HG03442 (cell line): ENCODE measurements at regions not wholly inside any gene's neighbourhood (a gene's known extent, or its start where the extent isn't known, plus 50 kb on each side); places are given as distances from the start of the nearest gene placed in this dataset.
A peak's percentile ranks its signal among the peaks of the same experiment; 100 is the strongest.
"Not testable (repeated sequence)": the region's sequence is repeated elsewhere in the genome, so short reads cannot be mapped to it uniquely, and the experiment has no call there.

ENCODE experiments used
- ATAC-seq: cut with Tn5 transposase; IDR thresholded peaks from one replicate; pipeline ENCODE4 v1.9.1; 2021; ENCODE audit warnings: mild to moderate bottlenecking, moderate library complexity; ENCODE audit not compliant: unreplicated experiment

DNA sequence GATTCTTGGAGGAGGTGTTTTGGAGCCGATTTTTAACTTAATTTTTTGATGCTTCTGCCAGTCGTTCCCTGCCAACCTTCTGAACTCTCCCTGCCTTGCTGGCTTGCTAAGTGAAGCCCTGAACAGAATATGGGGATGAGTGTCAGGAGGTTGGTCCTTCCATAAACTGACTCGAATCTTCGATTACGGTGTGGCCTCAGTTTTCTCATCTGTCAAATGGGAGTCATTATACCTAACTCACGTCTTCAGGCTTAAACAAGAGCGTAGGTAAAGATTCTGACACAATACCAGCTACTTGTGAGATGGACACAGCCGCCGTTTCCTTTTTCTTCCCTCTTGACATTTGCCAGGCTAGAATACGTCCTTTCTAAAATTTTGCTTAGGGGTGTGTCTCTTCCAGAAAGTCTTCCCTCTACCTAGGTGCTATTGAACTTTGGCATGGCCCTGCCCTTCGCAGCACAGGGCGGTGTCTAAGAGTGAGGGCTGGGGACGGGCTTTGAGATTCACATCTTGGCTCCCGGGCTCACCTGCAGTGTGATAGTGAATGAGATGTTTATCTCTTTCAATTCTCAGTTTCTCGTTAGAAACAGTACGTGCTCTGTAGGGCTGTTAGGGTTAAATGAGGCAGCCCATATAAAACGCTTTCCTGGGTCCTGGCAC, 190.6 kb upstream of the SDK2 start:
- ATAC-seq, result no peak

DNA sequence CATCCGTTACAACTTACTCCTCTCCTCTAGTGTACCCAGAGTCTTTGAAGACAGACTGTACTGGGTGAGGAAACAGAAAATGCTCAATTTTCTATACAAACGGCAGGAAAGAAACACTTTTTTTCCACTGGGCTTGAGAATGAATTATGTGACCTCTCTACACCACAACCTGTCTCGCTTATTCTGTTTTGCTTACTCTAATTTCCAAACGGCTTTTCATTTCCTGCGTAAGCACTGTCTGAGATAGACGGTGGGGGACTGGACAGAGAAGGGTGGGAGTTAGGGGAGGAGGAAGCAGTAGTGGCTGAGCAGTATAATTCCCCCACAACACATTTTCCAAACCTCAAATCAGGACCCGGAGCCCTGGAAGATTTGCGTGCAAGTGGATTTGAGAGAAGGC, 191.4 kb upstream of the SDK2 start:
- no peak for ATAC-seq

DNA sequence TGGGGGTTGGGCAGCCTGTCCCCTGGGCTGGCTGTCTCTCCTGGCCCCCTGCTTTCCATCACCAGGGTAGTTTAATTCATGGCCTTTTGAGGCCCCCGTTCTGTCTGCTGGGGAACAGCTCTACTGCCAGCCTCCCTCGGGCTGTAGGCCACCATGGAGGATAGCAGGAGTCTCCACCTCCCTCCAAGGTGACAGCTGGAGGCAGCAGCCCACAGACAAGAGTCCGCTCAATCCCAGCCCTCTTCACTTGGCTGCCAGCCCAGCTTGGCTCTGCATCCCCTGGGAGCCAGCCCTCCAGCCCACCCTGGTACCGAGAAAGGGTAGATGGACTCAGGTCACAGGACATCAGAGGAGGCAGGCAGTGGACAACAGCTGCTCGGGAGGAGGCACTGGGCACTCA, 194.6 kb upstream of the SDK2 start:
- ATAC-seq, result no peak

DNA sequence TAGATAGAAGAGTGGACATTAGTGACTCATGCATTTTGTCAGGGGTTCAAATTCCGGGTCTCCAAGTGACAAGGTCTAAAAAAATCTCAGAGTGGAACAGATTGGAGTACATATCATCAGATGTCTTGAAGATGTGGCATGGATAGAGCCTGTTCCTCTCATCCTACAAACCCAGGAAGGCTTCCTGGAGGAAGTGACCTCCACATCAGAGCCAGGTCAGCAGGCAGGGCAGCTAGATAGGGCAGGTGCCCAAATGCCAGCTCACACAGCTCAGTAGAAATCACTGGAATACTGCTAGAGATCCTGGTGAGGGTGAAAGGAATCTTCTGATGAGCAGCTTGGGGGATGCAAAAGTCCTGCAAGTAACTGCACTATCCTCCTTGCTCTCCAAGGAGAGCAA, 196.6 kb upstream of the SDK2 start:
- ATAC-seq, result no peak

DNA sequence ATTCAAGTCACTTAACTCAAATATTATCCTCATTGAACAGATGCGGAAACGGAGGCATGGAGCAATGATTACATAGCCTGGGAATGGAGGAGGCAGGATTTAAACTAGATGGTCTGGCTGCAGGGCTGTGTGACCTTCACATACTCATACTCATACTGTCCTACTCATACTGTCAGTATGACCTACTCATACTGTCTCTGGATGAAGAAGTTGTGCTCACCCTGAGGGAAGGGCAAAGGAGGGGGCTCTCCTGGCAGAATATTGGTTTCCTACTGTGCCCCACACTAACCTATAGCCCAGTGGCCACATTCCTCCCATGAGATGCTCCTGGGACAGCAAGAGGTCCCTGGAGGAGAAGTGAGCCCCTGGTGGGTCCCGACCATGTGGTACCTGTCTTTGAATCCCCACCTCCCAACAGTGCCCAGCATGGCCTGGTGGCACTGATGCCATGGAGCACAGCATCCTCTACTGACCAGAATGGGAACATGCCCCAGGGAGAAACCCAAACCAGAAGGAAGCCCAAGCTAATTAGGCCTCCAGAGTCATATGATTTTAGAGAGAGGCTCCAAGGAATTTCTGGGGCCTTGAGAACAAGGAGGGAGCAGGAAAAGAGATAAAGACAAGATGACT, 197.3 kb upstream of the SDK2 start:
- ATAC-seq, result no peak

DNA sequence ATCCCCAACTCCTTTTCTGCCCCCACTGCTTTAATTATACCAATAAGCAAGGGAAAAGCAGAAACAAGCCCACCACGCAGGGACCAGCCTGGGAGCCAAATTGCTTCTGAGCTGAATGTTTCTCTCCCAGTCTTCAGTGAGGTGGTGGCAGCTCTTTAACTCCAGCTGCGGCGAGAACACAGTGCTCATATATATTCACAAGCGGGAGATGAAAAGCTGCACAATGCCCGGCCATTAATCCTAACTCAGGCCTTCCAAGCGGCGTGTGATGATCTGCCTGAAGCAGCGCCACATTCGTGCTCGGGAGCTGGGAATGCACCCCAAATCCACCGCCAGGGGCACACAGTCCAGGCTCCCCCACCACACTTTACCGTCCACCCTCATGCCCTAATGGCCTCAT, 203.7 kb upstream of the SDK2 start:
- ATAC-seq, result no peak

DNA sequence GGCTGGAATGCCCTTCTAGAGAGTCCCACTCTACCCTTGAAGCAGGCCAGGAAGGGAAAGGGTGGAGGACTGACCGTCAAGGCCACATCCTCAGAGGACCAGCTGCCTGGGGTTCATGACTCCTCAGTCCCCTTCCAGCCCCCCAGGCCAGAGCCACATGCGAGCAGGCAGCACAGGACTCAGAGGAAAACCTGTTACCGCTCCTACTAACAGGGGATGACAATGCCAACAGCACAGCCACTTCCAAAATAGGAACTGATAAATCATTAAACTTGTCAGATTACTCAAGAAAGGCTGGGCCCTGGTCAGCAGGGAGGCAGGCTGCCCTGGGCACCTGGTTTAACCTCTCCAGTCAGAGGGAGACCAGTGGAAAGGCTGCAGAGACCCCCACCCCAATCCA, 206.2 kb upstream of the SDK2 start:
- ATAC-seq, result no peak

DNA sequence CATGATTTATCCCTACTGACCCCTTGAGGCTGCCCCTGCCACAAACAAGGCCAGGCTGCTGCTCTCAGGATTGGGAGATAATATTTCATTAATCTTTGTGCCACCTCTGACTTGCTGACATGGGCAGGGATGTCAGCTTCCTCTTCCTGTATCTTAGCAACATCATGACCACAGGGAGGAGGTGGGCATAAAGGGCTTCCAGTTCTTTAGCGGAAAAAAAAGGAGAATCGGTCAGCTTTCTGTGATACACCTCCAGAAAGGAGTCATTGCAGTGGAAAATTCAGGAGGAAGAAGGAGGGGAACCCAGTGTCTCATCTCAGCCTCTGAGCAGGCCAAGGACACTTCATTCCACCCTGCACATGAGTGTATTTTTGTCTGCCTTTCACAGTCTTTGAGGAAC, 206.8 kb upstream of the SDK2 start:
- no peak for ATAC-seq

DNA sequence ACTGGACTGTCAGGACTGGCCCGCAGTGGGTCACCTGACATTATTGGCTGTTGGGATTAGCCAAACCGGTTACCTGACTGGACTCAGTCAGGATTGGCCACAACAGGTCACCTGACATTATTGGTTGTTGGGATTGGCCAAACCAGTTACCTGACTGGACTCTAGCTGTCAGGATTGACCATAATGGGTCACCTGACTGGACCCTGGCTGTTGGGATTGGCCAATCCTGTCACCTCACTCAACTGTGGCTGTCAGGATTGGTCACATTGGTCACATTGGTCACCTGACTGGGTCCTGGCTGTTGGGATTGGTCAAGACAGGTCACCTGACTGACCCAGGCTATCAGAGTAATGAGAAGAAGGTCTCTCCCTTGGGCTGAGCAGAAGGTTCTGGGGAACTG, 207.7 kb upstream of the SDK2 start:
- no peak for ATAC-seq

DNA sequence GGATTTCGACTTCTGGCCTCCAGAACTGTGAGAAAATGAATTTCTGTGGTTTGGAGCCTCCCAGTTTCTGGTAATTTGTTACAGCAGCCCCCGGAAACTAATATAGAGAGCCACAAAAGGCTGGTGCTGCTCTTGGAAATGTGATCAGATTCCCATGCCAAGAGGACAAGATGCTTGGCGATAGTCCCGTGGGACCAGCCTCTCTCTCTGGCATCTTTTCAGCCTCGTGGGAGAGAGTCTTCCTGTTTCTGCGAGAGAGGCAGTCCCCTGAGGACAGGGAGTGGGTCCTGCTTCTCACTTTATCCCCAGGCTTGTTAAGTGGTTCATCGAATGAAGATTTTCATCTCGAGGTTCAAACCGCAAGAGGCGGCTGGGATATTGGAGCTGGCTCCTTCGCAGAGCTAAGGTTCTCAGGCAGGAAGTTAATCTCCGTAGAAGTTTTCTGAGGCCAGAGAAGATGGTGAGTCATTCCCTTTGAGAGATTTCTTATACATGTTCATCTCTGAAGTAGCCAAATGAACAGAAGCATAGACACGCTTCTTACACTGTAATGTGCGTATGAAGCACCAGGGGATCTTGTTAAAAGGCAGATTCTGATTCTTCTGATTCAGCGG, 211.6 kb upstream of the SDK2 start:
- no peak for ATAC-seq

DNA sequence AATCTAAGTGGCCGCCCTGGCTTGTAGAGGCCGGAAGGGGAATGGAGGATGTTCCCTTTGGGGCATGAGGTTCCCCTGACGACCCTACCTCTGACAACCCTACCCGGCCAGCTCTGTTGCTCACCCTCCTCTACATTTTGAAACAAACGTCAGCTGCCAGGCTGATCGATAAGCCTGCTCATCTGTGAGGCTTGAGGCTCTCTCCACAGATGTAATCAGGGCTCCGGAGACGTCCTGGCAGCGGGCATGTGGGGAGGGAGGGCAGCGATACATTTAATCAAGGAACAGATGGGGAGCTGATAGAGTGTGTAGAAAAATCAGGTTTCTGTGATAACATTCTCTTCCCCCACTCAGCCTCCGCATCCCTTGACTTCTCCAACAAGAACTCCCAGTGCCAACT, 212.3 kb upstream of the SDK2 start:
- no peak for ATAC-seq

DNA sequence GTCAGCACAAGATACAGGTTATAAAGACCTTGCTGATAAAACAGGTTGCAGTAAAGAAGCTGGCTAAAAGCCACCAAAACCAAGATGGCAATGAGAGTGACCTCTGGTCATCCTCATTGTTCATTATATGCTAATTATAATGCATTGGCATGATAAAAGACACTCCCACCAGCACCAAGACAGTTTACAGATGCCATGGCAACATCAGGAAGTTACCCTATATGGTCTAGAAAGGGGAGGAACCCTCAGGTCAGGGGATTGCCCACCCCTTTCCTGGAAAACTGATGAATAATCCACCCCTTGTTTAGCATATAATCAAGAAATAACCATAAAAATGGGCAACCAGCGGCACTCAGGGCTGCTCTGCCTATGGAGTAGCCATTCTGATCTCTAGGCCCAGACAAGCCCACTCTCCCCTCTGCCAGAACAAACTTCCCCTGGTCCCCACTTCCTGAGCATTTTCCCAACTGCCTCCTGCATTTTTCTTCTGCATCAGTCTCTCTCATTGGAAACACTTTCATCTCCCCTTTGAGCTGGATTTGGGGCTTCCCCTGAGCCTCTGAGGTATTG, 215.3 kb upstream of the SDK2 start:
- ATAC-seq, result not testable (repeated sequence)

DNA sequence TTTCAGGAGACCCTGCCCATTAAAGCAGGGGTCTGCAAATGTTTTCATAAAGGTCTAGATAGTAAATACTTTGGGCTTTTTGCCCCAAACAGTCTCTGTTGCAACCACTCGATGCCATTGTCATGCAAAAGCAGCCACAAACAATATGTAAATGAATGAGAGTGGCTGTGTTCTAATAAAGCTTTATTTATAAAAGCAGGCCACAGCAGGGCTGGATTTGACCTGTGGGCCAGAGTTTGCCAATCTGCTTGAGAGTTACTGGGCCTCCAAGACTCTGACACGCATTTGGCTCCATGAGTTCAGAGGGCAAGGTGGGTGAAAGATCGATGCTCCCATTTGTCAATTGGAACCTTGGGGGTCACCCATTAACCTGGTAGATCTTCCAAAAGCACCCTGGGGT, 217.3 kb upstream of the SDK2 start:
- no peak for ATAC-seq

DNA sequence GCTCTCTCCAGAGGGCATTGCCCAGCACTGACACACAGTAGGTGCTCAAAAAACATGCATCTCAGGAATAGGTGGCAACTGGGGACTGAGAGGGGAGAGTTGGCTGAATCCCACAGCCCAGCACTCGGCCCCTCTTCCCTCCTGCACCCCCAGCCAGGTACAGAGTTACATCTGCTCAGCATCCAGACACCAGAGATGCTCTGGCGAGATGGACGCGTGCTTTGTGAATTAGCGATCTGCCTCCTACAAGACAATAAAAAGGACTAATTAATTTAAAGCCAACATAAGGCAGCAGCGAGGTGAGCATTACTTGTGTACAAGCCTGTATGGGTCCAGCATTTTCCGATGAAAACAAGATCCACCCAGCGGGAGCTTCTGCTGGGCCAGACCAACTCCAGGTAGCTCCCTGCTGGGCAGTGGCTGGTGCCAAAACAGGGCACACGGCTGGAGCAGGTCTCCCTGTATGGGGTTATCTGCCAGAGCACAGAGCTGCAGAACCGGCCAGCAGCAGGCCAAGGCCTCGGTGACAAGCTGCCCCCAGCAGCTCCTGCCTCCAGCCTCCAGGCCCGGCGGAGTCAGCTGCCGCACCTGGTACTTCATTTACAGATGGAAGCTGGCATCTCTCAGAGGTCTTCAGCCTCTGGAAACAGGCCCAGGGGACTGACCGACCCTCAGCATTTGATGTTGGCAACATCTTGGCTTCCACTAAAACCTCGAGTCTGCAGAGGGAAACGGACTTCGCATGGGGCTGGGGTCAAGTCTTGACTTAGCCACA, 219.7 kb upstream of the SDK2 start:
- ATAC-seq, result no peak

DNA sequence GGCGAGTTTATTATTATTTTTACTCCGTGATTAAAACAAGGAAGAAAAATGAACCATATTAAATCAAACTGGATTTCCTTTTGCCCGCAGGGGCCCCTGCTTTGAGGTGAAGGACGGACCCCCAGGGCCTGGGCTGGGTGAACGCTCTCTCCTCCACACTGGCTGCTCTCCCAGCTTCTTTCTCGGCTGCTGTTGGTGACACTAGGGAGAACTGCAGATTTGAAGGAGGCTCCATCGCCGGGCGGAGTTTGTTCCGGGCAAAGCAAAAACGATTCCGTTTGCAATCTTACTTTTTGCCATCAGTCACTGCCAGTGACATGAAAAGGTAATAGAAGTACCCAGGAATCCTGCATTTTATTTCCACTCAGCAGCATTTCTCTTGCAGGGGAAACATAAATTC, 221.6 kb upstream of the SDK2 start:
- no peak for ATAC-seq

DNA sequence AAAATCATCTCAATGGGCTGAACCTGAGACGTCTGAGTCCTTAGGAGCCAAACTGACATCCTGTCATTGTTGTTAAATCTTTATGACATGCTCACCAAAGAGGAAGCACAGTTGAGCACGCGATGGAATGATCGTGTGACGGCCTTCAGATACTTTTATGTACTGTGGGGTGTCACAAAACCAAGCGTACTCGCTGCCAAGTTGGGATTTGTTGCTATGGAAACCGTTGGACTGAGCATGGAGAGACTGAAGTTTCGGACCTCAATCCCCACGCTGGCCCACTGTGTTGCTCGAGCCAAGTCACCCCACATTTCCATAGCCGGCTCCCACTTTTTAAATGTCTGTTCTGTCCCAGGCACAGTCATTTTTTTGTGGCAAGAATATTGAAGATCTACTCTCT, 222.8 kb upstream of the SDK2 start:
- ATAC-seq, result no peak

DNA sequence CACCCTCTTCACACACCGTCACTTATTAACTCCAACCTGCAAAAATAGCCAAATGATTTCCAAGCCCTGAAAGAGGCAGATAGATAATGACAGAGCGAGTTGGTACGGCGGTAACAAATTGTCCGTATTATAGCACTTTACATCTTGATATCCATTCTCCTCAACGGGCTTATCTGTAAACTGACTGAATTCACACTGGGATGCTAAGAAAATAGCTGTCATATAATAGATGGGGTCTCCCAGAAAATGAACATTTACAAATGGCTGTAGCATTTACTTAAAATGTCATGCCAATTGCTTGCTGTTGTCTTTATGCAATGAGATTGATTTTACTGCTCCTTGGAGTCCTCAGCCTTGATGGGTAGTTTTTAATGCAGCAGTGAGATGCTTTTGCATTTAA, 225.8 kb upstream of the SDK2 start:
- ATAC-seq, result no peak

DNA sequence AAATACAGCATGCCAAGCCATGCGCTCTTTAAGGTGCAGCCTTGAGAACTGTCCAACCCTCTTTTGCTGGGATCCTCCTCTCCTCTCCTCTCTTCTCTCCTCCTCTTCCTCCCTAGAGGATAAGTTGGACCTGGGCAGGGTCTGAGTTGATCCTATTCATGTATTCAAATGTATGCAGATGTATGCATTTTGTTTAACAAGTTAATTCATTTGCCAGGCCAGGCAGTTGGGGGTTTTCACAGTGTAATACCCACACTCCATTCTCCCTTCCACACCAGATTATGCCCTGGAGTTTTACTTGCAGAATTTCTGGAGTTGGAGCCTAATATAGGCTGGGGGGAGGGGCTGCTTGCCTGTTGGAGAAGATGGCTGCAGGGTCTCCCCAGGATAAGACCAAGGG, 226.2 kb upstream of the SDK2 start:
- ATAC-seq, result no peak

DNA sequence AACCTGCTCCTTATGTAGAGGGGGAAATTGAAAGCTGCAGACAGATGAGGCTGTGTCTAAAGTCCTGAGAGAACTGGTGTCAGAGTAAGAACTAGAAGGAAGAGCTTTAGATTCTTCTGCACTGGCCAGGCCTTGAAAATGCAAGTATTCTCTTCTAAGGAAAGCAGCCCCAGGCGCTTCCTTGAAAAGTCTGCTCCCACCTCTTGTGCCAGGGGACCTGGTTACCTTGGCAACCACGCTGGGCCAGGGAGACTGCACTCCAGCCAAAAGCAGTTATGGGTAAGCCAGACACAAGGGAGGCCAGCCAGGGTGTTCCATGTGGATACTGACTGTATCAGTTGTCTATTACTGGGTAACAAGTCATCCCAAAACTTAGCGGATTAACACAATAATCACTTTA, 228.6 kb upstream of the SDK2 start:
- no peak for ATAC-seq

DNA sequence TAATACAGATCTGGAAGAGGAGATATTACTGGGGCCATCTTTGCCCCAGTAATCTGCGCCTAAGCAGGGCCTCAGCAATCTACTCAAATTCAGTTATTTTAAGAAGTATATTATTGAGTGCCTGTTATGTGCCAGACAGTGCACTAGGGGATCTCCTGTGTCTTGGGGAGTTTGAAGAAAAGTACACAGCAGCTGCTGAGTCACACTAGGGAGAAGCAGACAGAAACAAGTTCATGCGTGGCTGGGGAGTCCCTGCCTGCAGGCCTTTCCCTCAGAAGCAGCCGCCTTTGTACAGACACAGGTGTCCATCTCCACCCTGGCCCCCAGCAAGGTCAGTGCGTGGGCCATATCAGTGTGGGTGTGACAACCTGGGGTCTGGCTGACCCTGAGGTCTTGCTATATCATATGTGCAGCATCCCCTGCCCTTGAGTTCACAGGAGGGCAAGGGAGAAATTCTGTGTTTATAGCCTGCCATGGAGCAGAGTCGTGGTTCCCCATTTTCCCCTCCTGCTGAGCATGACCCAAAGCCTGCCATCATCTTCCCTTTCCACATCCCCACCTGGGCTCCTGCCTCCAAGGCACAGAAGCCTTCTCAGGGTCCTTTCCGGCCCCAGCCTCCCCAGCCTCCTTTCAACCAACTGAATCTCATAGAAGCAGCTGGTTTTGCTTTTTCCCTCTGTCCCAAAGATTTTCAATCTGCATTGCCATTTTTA, 229.9 kb upstream of the SDK2 start:
- ATAC-seq, result peak; percentile 45

DNA sequence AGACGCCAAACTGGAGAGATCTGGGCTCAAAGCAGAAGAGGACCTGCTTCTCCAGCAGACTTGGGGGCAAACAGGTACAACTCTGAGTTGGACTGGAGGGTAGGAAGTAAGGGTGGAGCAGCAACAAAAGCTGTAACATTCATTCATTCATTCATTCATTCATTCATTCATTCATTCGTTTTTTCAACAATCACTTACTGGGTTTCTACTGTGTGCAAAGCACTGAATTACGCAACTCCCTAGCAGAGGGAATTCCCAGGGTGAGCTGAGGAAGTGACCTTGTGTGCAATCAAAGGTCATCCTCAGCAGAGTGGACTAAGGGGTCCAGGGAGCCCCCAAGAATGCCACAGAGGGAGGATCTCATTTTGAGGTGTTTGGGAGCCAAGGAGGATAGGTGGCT, 231.1 kb upstream of the SDK2 start:
- no peak for ATAC-seq
